WTC11 (cell line): ENCODE measurements at regions not wholly inside any gene's neighbourhood (a gene's known extent, or its start where the extent isn't known, plus 50 kb on each side); places are given as distances from the start of the nearest gene placed in this dataset.

Experiments
- ATAC-seq: fragments of 200-7000 bp; cut with Tn5 transposase; 2 replicates; pipeline ENCODE4 v1.10.0; 2021; ENCODE audit warnings: mild to moderate bottlenecking, moderate library complexity
- CTCF ChIA-PET: fragments of 300-600 bp; sonication (Branson Sonifier 250); formaldehyde crosslinking; loops from one replicate; lab custom pipeline; 2021; ENCODE audit warnings: antibody characterized with exemption; lab: Charles Lee
- POLR2A ChIA-PET: fragments of 350-600 bp; sonication (Branson Sonifier 250); formaldehyde crosslinking; loops from one replicate; lab custom pipeline; 2021; ENCODE audit warnings: antibody characterized with exemption; lab: Charles Lee
- DNase-seq: peaks from one replicate; pipeline ENCODE4 v3.0.0; 2021; ENCODE audit warnings: low spot score
- H3K27ac Mint-ChIP-seq: 2 replicates; pipeline ENCODE4 v1.8.0; 2021; ENCODE audit warnings: mixed read lengths
- H3K27me3 Mint-ChIP-seq: 2 replicates; pipeline ENCODE4 v1.8.0; 2021; ENCODE audit warnings: low read depth, mild to moderate bottlenecking, moderate library complexity, mixed read lengths
- H3K36me3 Mint-ChIP-seq: 2 replicates; pipeline ENCODE4 v1.8.0; 2021; ENCODE audit warnings: mixed read lengths
- H3K4me1 Mint-ChIP-seq: 2 replicates; pipeline ENCODE4 v1.8.0; 2022; ENCODE audit warnings: mixed read lengths
- H3K4me3 Mint-ChIP-seq: 2 replicates; pipeline ENCODE4 v1.8.0; 2021; ENCODE audit warnings: mild to moderate bottlenecking, moderate library complexity, mixed read lengths
- H3K9me3 Mint-ChIP-seq: 2 replicates; pipeline ENCODE4 v1.8.0; 2021; ENCODE audit warnings: mixed read lengths
- ATF2 ChIP-seq: sonication (generic); formaldehyde crosslinking; IDR thresholded peaks from 2 replicates; pipeline ENCODE4 v1.8.1; 2022; ENCODE audit warnings: low read depth, missing genetic modification reagents, borderline replicate concordance
- CBFB ChIP-seq: sonication (generic); formaldehyde crosslinking; IDR thresholded peaks from 2 replicates; pipeline ENCODE4 v1.8.1; 2022; ENCODE audit warnings: mild to moderate bottlenecking, low read depth, missing genetic modification reagents
- CREB1 ChIP-seq: sonication (generic); formaldehyde crosslinking; IDR thresholded peaks from 2 replicates; pipeline ENCODE4 v1.8.0; 2023; ENCODE audit warnings: mild to moderate bottlenecking, missing genetic modification reagents
- CTCF ChIP-seq: fragments of 200-600 bp; IDR thresholded peaks from 2 replicates; pipeline ENCODE4 v1.8.0; 2022; ENCODE audit warnings: antibody characterized with exemption
- FOXJ3 ChIP-seq: sonication (generic); formaldehyde crosslinking; IDR thresholded peaks from 2 replicates; pipeline ENCODE4 v1.9.0; 2021; ENCODE audit warnings: missing genetic modification reagents, mild to moderate bottlenecking, borderline replicate concordance
- FOXP1 ChIP-seq: sonication (generic); formaldehyde crosslinking; IDR thresholded peaks from 2 replicates; pipeline ENCODE4 v1.8.0; 2022; ENCODE audit warnings: missing genetic modification reagents, mild to moderate bottlenecking, moderate library complexity, borderline replicate concordance
- GTF2I ChIP-seq: fragments of 250-450 bp; sonication (Bioruptor Pico); conservative IDR thresholded peaks from 2 replicates; pipeline ENCODE4 v1.4.0; 2021; ENCODE audit warnings: mild to moderate bottlenecking
- JUN ChIP-seq: sonication (generic); formaldehyde crosslinking; IDR thresholded peaks from 2 replicates; pipeline ENCODE4 v1.8.0; 2023; ENCODE audit warnings: mild to moderate bottlenecking, missing genetic modification reagents
- MXD4 ChIP-seq: fragments of 250-450 bp; sonication (Bioruptor Pico); IDR thresholded peaks from 2 replicates; pipeline ENCODE4 v1.8.0; 2021; ENCODE audit warnings: mild to moderate bottlenecking, moderate library complexity, borderline replicate concordance
- MYBL2 ChIP-seq: sonication (generic); formaldehyde crosslinking; IDR thresholded peaks from 2 replicates; pipeline ENCODE4 v1.8.1; 2023; ENCODE audit warnings: mild to moderate bottlenecking, moderate library complexity, missing genetic modification reagents
- NFE2L1 ChIP-seq: sonication (generic); formaldehyde crosslinking; IDR thresholded peaks from 2 replicates; pipeline ENCODE4 v1.8.1; 2023; ENCODE audit warnings: missing genetic modification reagents
- NR3C1 ChIP-seq: sonication (generic); formaldehyde crosslinking; conservative IDR thresholded peaks from 2 replicates; pipeline ENCODE4 v1.8.1; 2023; ENCODE audit warnings: low read depth, mild to moderate bottlenecking, missing genetic modification reagents
- RORB ChIP-seq: fragments of 250-450 bp; sonication (Bioruptor Pico); IDR thresholded peaks from 2 replicates; pipeline ENCODE4 v1.9.0; 2021; ENCODE audit warnings: mild to moderate bottlenecking
- SMAD4 ChIP-seq: sonication (generic); formaldehyde crosslinking; IDR thresholded peaks from 2 replicates; pipeline ENCODE4 v1.8.0; 2022; ENCODE audit warnings: mild to moderate bottlenecking, missing genetic modification reagents
- STAT6 ChIP-seq: sonication (generic); formaldehyde crosslinking; conservative IDR thresholded peaks from 2 replicates; pipeline ENCODE4 v1.8.1; 2023; ENCODE audit warnings: mild to moderate bottlenecking, low read depth, missing genetic modification reagents, moderate library complexity
- TCF7 ChIP-seq: sonication (generic); formaldehyde crosslinking; IDR thresholded peaks from 2 replicates; pipeline ENCODE4 v1.8.0; 2022; ENCODE audit warnings: mild to moderate bottlenecking, low read depth, missing genetic modification reagents, moderate library complexity
- TP53 ChIP-seq: sonication (generic); formaldehyde crosslinking; IDR thresholded peaks from 2 replicates; pipeline ENCODE4 v1.8.1; 2023; ENCODE audit warnings: mild to moderate bottlenecking, missing genetic modification reagents
- ZBTB43 ChIP-seq: sonication (generic); formaldehyde crosslinking; IDR thresholded peaks from 2 replicates; pipeline ENCODE4 v1.8.1; 2023; ENCODE audit warnings: mild to moderate bottlenecking, missing genetic modification reagents
- ZNF121 ChIP-seq: sonication (generic); formaldehyde crosslinking; IDR thresholded peaks from 2 replicates; pipeline ENCODE4 v1.8.0; 2023; ENCODE audit warnings: missing genetic modification reagents
- ZNF232 ChIP-seq: sonication (generic); formaldehyde crosslinking; IDR thresholded peaks from 2 replicates; pipeline ENCODE4 v1.8.0; 2022; ENCODE audit warnings: mild to moderate bottlenecking, missing genetic modification reagents
- ZNF317 ChIP-seq: sonication (generic); formaldehyde crosslinking; IDR thresholded peaks from 2 replicates; pipeline ENCODE4 v1.8.1; 2023; ENCODE audit warnings: low read depth, mild to moderate bottlenecking, moderate library complexity, missing genetic modification reagents, borderline replicate concordance
- TF ChIP-seq, protein P1 (sequence below): fragments of 250-450 bp; sonication (Bioruptor Pico); IDR thresholded peaks from 2 replicates; pipeline ENCODE4 v1.9.0; 2021; ENCODE audit warnings: mild to moderate bottlenecking

DNA sequence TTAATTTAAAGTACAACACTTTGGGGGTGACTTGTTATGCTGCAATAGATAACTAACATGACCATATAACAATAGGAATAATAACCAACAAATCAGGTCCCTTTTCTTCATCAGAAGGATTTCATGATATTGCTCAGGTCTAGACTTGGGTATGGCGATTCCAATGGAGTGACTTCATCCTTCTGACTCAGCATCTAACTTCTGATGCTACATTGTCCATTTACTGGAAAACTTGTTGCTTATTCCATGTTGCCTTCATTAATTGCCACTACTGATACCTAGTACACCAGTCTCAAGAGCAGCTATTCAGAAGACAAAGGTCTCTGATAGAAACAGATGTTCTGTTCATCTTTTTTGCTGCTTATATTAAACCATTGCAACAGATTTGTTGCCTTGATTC, 324.3 kb downstream of the TGFB2 start (continued):
- TF ChIP-seq STAT6 (CRISPR knock-in tag), result no peak

GRCh38 chr1:218670875-218671274, 325.7 kb downstream of the TGFB2 start:
- no peak for ATAC-seq
- peaks cover 15% of the 10 kb centered on the region for H3K4me1 Mint-ChIP-seq
- no peak overlapping the region for H3K27ac Mint-ChIP-seq
- H3K4me3 Mint-ChIP-seq, result no peak overlapping the region
- H3K36me3 Mint-ChIP-seq, result peaks cover 3% of the 10 kb centered on the region; the same call in 1 of the 2 replicates
- ChIA-PET CTCF (no interaction called here), POLR2A (no interaction called here)
- DNase-seq, result no peak
- TF ChIP-seq CREB1 (CRISPR knock-in tag) (no peak), TP53 (no peak), ZNF317 (CRISPR knock-in tag) (no peak), SMAD4 (CRISPR knock-in tag) (no peak), FOXJ3 (no peak)
- no peaks in the 10 kb centered on the region for H3K27me3 Mint-ChIP-seq
- peaks cover 21% of the 10 kb centered on the region for H3K9me3 Mint-ChIP-seq

GRCh38 chr1:218671573-218671972, 326.4 kb downstream of the TGFB2 start:
- H3K27me3 Mint-ChIP-seq, result no peaks in the 10 kb centered on the region
- TF ChIP-seq FOXP1 (no peak), MXD4 (CRISPR knock-in tag) (no peak), MYBL2 (CRISPR knock-in tag) (no peak), FOXJ3 (no peak), ATF2 (CRISPR knock-in tag) (no peak), SMAD4 (CRISPR knock-in tag) (no peak), ZNF232 (CRISPR knock-in tag) (no peak)
- TF ChIP-seq, protein P1, sequence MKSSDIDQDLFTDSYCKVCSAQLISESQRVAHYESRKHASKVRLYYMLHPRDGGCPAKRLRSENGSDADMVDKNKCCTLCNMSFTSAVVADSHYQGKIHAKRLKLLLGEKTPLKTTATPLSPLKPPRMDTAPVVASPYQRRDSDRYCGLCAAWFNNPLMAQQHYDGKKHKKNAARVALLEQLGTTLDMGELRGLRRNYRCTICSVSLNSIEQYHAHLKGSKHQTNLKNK, result no peak
- peaks cover 21% of the 10 kb centered on the region for H3K9me3 Mint-ChIP-seq
- no peak for DNase-seq
- no peak overlapping the region for H3K4me3 Mint-ChIP-seq
- H3K4me1 Mint-ChIP-seq, result peaks cover 15% of the 10 kb centered on the region
- ATAC-seq, result no peak
- no peak overlapping the region for H3K27ac Mint-ChIP-seq
- ChIA-PET POLR2A (no interaction called here), CTCF (no interaction called here)
- H3K36me3 Mint-ChIP-seq, result peaks cover 3% of the 10 kb centered on the region; the same call in 1 of the 2 replicates

DNA sequence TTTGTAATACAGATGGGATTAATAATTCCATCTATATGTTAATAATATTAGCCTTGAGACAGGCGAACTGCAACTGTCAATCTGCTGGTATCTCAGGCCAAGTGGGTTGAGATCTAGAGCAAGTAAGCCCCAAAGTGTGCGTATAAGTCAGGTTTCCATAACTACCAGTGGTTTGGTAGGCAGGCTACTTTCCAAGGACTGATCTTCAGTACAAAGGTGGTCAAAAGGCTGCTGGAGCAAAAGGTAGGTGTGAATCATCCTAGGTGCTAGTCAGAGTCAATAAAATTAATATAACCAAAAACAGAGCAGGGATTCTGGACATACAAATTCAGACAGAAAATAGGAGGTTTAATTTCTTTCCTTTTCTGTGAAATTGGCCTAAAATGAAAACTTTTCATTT, 328.0 kb downstream of the TGFB2 start:
- Mint-ChIP-seq H3K9me3 (peaks cover 21% of the 10 kb centered on the region), H3K27me3 (no peaks in the 10 kb centered on the region), H3K36me3 (peaks cover 3% of the 10 kb centered on the region; the same call in 1 of the 2 replicates), H3K4me1 (peaks cover 15% of the 10 kb centered on the region), H3K27ac (no peak overlapping the region), H3K4me3 (no peak overlapping the region)
- DNase-seq (no peak), ATAC-seq (no peak)
- ChIA-PET POLR2A (no interaction called here), CTCF (no interaction called here)
- TF ChIP-seq MYBL2 (CRISPR knock-in tag), result no peak
- no peak for TF ChIP-seq GTF2I (CRISPR knock-in tag)
- TF ChIP-seq CBFB (CRISPR knock-in tag), result no peak
- no peak for TF ChIP-seq ZNF121 (CRISPR knock-in tag)
- TF ChIP-seq JUN (CRISPR knock-in tag), result no peak
- TF ChIP-seq NFE2L1, result no peak
- no peak for TF ChIP-seq MXD4 (CRISPR knock-in tag)
- no peak for TF ChIP-seq ZBTB43 (CRISPR knock-in tag)
- no peak for TF ChIP-seq NR3C1 (CRISPR knock-in tag)
- no peak for TF ChIP-seq RORB (CRISPR knock-in tag)
- no peak for TF ChIP-seq TCF7 (CRISPR knock-in tag)
- TF ChIP-seq CTCF, result no peak
